Activated effector memory CD4-positive, alpha-beta T cell treated with Interleukin-2 at 50 U/mL for 16 hours (primary cell): ENCODE measurements at regions not wholly inside any gene's neighbourhood (a gene's known extent, or its start where the extent isn't known, plus 50 kb on each side); places are given as distances from the start of the nearest gene placed in this dataset.
"Not testable (repeated sequence)": the region's sequence is repeated elsewhere in the genome, so short reads cannot be mapped to it uniquely, and the experiment has no call there.

Experiments used
- DNase-seq: peaks from one replicate; pipeline ENCODE4 v3.0.0-alpha.2; 2020

DNA sequence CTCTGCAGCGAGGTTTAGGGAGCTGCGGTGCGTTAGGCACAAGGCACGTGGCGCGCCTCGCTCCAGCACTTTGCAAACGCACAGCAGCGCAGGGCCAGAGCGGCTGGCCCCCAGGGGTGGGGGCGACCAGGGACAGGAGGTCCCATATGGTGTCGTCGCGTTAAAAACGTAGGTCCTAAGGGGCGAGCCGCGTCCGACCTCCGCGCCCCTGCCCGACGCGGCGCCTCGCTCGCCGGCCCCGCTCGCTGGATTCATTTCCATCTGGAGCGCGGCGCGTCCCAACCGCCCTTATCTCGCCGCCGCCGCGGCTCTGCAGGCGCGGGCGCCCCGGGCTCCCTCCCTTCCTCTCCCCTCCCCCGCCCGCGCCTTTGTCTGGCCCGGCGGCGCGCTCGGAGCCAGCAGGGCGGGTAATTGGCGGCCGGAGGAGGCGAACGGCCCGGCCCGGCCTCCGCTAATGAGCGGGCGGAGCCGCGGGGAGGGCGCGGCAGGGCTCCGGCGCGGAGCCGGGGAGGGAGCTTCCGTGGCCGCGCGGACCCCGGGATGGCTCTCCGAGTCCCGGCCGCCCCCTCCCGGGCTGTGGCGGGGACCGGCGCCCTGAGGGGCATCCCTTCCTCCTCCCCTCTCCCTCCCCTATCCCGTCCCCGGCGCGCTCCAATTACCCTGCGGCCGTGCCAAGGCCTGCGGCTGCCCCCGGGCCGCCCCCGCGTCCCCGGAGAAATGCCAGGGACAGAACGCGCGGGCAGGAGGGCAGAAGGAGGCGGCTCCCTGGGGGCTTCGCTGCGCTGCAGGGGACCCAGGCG lies 409.0 kb downstream of the BCOR start:
- DNase-seq: no peak

GRCh38 chrX:39689376-39690104 lies 408.2 kb downstream of the BCOR start:
- no peak for DNase-seq

DNA sequence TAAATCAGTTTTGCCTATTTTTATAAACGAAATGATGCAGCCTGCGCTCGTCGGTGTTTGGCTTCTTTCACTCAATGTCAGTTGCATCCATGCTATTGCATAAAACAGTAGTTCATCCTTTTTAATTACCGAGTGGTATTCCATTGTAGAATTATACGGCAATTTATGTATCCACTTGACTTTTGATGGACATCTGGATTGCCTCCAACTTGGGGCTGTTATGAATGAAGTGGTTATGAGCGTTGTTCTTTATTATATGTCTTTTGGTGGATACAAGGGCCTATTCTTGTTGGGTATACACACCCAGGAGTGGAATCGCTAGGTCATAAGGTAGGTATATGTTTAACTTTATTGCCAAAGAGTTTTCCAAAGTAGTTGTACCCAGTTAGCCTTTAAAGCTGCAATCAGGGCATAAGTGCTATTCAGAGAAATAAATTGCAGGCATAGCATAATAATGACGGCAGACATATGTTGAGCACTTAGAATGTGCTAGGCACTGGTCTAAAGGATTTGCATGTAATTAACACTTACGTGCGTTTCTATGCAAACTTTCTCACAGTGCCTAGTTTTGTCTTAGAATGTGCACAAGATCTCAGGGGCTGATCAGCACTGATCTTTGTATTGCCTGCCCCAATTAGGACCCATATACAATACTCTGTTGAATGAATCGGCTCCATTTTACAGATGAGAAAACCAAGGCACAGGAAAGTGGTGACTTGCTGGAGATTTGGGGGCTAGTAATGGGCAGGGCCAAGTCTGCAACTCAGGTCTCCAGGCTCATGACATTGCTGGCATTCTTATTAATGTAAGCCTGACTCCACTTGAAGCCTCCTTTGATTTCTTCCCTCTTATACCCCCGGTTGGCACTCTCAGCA lies 407.0 kb downstream of the BCOR start:
- DNase-seq: no peak

DNA sequence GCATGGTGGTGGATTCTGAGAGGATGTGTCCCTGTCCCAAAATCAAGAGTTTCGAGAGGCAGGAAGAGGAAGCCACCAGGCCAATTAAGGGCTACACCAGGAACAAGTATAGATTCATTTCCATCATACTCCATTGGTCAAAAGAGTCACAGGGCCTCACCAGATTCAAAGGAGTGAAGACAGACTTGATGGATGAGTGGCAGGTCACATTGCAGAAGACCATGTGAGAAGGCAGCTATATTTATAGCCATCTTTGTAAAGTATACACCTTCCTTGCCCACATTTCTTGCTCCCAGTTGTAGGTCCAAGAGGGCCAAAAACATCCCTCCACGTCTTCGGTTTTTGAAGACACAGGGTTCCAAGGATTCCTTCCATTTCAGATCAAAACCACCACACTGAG lies 406.0 kb downstream of the BCOR start:
- no peak for DNase-seq

GRCh38 chrX:39692796-39693195 lies 405.0 kb downstream of the BCOR start:
- DNase-seq: no peak

DNA sequence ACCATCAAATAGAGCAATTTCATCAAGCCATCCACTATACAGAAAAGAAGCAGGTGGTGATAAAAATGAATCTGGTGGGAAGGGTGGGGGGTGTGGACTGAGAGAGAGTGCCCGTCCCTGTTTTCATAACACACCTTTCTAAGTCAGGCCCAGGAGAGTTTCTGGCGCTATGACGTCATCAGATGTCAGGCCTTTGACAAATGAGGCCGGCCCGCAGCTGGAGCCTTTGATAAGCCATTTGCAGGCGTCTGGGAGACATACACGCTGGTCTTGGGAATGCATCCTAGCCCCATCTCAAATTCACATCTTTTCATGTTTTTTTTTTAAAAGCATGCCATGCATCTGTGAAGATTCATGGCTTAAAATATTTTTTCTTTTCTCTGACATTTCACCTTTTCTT lies 404.5 kb downstream of the BCOR start:
- no peak for DNase-seq

- DNase-seq: not testable (repeated sequence)
These were observed 395.1 kb downstream of the BCOR start for GRCh38 chrX:39702636-39703035.

- DNase-seq: no peak
These were observed 394.5 kb downstream of the BCOR start for GRCh38 chrX:39703307-39703706.

DNA sequence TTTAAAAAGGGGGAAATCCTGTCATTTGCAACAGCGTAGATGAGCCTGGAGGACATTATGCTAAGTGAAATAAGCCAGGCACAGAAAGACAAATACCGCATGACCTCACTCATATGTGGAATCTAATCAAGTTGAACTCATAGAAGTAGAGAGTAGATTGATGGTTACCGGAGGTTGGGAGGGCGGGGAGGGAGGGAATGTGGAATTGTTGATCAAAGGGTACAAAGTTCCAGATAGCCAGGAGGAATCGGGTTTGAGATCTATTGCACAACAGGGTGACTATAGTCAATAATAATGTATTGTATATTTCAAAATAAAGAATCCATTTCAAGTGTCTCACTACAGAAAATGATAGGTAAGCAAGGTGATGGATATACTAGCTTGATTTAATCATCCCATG lies 393.2 kb downstream of the BCOR start:
- DNase-seq: no peak

GRCh38 chrX:39705290-39705689 lies 392.5 kb downstream of the BCOR start:
- DNase-seq: no peak

DNA sequence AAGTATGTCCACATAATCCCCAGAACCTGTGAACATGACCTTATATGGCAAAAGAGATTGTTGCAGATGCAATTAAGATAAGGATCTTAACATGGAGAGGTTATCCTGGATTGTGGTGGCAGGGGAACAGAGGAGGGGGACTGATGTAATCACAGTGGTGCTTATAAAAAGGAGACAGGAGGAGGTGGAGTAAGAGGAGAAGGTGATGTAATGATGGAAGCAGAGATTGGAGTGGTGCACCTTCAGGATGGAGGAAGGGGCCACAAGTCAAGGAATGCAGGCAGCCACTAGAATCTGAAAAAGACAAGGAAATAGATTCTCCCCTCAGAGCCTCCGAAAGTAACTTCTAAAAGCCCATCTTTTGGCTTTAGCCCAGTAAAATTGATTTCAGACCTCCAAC lies 388.4 kb downstream of the BCOR start:
- no peak for DNase-seq

DNA sequence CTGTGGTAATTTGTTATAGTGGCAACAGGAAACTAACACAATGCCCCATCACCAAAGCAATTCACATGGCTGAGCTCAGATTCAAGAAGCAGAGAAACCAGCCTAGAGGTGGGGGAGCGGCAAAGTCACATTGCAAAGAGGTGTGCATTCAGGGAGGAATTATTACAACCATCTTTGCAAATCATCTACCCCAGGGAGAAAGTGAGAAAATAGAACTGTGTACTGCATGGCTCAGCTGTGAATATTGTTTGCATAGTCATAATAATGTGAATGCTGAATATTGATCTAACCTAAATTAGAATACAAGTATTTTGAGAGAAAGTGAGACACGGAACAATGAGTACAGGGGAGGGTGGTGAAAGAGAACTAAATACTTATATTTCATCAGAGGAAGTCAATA lies 387.9 kb downstream of the BCOR start:
- no peak for DNase-seq

- no peak for DNase-seq
These were observed 387.0 kb downstream of the BCOR start for GRCh38 chrX:39710776-39711175.

DNA sequence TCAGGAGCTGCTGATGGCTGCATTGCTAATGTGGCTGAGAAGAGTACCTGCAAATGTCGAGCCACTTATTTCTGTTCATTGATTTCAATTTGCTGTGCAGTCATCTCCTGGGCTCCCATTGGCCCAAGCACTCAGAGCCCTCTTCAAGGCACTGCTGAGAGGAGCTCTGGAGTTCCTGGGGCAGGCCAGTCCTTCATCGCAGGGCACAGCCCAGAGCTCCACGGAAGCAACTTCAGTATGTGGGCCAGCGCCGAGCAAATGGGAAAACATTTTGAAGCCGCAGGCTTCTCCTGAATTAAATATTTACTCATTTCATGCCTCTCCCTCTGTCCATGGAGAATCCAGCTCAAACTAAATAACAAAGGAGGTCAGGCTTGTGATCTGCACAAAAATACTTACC lies 383.3 kb downstream of the BCOR start:
- no peak for DNase-seq

- DNase-seq: no peak
These were observed 381.4 kb downstream of the BCOR start for GRCh38 chrX:39716401-39716800.

DNA sequence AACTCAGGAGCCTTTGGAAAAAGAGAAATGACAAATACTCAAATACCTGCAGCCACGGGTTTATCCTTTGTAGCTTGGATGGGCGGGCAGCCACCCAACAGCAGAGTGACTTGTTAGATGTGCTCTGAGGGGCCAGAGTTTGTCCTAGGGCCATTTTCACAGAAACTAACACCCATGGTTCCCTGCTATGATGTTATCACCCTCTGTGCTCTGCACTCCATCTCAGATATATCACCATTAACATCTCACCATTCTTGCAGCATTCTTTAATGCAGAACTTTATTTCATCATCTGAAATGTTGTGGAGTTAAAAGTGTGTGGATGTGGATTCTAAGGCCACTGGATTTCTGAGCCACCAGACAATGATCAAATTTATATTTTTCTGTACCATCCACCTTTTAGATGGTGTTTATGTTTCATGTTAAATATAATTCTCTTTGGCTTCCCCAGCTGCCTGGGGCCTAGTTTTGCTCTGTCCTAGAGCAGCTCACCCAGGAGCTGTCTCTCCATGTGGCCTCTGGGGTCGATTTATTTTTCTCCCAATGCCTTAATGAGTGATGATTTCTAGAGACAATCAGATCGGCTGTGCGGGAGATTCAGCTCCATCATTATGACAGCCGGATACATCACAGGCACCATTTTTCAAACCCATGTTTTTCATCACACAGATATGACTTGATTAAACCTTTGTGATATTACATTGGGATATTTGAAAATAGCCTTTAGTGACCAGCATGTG lies 380.8 kb downstream of the BCOR start:
- DNase-seq: no peak

DNA sequence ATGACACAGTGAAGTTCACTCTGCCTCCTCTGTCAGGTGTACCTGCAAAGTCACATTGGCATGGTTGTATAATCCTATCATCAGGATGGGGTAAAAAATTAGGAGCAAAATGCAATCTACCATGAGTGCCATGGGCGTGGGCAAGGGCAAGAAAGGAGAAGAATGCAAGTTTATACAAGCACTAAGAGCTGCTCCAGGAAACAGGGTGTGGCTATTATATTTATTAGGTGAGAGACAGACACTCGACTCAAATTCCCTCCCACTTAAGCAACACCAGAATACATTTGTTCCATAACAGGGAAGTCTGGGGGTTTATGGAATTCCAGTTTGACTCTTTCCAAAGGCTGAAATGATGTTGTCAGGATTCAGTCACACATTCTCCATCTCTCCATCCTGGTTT lies 378.8 kb downstream of the BCOR start:
- no peak for DNase-seq

- no peak for DNase-seq
These were observed 376.8 kb downstream of the BCOR start for GRCh38 chrX:39720945-39721344.

GRCh38 chrX:39721566-39722279 lies 376.0 kb downstream of the BCOR start:
- DNase-seq: no peak

DNA sequence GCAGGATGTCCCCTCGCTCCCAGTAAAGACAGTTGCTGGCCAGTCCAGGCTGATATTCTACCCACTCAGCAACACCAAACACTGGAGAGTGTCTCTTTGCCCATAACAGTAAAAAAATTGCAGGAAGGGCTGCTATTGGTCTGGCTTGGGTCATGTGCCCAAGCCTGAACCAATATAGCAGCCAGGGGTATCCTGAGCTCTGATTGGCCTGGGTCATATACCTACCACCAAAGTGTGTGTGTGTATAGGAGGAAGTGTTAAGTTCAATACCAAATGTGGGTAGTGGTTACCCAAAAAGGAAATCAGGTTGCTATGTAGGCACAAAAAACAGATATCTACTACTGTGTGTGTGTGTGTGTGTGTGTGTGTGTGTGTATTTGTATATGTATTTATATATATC lies 373.2 kb downstream of the BCOR start:
- DNase-seq: no peak

- no peak for DNase-seq
These were observed 372.6 kb downstream of the BCOR start for GRCh38 chrX:39725114-39725513.
